ENCODE measurements at regions not wholly inside any gene's neighbourhood (a gene's known extent, or its start where the extent isn't known, plus 50 kb on each side); places are given as distances from the start of the nearest gene placed in this dataset.
A peak's percentile ranks its signal among the peaks of the same experiment; 100 is the strongest.

DNA sequence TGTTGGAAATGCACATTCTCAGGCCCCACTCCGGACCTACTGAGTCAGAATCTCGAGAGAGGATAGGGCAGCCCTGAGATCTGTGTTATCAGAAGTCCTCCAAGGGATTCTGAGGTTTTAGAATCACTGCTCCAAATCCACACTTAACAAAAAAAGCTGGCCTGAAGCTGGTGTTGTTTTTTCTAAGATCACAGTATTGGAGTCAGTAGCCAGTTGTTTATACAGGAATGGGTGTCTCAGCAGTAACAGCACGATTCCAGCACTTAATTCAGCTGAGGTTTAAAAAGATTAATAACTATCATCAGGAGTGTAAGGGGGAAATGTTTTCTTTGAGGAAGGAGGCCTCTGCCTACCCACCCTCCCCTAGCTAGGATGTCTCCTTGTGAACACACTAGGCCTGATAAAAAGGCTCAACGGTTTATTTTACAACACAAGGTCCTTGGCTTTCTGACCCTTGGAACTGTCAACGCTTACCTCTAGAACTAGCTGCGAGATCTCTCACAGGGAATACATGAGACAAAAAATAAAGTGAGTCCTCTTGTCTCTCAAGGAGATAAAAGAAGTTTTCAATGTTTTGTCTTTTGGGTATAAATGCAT lies 505.4 kb downstream of the CD83 start:
- DNase-seq, result no peak

DNA sequence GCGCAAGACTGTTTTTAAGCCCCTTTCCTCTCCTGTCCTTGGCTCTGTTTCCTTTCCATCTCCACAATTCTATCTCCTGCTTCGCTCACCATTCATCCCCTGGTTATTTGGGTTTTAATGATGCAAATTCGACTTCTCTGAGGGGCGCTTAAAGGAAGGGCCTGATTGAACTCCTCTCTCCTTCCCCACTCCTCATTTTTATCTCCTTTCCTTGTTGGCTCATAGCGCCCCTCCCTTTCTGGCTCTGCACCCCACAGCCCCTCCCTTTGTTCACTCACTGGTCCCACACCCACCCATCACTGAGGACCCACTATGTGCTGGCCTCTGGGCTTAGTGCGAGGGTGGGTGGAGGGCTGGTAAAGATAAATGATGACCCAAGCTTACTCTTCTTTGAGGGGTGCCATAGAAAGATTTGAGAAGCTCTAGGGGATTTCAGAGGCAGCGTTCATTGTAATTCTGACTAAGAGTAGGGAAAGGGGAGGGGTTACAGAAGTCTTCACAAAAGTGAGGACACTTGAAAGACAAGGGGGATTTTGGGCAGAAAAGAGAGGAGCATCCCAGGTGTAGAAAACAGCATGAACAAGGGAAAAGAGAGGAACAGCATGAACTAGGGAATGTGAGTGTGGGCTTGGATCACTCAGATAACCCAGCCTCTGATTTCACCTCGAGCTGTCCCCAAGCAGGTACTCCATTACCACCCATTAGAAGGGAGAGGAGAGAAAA lies 507.8 kb downstream of the CD83 start:
- DNase-seq, result no peak

DNA sequence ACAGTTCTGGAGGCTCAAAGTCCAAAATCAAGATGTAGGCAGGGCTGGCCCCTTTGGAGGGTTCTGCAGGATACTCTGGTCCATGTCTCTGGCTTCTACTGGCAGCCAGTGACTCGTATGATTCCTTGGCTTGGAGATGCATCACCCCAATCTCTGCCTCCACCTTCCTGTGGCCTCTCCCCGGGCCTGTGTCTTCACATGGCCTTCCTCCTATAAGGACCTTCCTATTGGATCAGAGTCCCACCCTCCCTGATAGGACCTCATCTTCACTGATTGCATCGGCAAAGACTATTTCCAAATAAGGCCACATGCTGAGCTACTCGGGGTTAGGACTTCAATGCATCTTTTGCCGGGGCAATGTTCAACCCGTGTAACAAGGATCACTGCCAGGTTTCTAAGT lies 509.0 kb downstream of the CD83 start:
- no peak for DNase-seq

DNA sequence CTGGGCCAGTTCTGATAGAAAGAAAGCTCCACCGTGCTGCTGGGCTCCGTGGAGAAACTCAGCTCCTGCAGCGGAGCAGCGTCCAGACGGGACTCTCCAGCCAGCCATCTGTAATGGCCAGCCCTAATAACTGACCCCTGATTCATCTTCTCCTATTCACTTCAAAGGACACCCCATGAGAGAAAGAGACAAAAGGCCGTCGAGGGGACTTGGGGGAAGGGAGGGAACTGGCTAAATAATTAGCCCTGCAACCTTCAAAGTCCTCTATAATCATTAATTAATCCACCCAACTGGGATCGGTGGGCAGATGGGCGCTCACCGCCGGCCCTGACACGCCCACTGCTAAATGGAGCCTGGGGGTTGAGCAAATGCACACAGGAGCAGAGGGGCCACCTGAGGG lies 512.4 kb downstream of the CD83 start:
- no peak for DNase-seq

DNA sequence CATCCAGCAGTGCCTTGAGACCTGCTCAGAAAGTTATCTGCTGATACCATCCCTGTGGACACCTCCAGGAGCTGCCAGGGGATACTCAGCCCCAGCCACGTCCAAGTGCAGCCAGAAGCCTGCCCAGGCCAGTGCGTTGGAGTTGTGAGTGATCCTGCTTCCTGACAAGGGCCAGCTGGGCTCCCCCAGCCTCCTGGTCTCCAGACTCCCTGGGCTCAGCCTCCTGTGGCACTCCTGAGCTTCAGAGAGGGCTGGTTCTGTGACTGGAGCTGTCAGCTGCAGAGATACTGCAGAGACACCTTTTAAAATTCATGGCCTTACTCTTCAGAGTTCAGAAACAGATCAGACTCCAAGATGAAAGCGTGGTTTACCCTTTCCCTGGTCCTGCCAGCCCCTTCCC lies 515.9 kb downstream of the CD83 start:
- no peak for DNase-seq

DNA sequence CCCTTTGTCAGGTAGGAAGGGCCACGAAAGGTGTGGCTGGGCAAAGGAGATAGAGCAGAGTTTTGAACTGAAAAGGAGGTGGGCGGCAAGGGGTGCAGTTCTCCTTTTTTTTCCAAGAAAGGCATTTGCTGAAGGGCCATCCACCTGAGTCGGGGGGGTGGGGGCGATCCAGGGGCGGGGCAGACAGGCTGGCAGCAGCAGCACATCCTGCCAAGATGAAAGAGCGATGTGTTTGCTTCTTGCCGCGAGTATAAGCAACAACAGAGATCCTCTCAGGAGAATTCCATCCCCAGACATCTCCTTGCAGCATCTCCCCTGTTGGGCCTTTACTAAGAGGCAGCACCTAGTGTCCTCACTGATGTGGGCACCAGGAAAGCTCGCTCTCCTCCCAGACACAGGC lies 516.5 kb downstream of the CD83 start:
- peak; percentile 21 for DNase-seq

DNA sequence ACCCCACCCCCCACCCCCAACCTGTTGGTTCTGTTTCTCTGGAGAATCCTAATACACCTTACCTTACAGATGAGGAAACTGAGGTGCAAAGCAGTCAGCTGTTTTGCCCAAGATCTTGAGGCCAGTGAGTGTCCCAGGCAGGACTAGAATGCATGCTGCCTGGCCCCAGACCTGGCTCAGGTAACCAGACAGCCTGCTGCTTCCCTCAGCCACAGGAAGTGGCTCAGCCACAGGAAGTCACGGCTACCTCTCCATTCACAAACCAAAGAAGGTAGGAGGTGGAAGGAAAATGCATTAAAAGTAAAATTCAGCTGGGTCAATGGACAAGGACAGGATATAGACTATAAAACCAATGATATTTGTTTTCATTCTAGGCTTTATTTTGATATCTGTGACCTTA lies 517.6 kb downstream of the CD83 start:
- DNase-seq, result peak; percentile 62

DNA sequence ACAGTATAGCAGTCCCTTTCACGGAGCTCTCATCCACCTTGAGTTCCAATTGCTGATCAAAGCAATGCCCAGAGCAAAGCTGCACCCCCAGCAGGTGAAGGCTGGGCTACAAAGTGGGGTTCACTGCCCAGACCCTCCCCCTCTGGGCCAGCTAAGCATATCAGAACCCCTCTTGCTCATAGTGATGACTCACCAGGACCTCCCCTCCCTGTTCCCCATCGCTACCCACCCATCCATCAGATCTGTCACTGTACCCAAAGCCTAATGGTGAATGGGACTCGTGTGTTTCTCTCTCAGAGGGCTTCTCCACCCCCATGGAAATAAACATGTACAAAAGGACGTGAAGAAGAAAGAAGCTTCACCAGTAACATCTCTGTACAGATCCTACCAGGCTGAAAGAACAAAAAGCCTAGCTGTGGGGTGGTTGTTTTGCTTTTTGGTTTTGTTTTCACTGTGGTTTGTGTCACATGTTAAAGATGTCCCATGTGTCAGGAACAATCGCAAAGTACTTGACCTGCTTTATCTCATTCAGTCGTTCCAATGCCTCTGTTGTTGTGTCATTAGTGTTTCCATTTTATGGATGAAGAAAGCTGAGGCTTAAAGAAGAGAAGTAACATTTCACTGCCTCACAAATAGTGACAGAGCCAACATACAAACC lies 518.5 kb downstream of the CD83 start:
- DNase-seq, result peak; percentile 24

DNA sequence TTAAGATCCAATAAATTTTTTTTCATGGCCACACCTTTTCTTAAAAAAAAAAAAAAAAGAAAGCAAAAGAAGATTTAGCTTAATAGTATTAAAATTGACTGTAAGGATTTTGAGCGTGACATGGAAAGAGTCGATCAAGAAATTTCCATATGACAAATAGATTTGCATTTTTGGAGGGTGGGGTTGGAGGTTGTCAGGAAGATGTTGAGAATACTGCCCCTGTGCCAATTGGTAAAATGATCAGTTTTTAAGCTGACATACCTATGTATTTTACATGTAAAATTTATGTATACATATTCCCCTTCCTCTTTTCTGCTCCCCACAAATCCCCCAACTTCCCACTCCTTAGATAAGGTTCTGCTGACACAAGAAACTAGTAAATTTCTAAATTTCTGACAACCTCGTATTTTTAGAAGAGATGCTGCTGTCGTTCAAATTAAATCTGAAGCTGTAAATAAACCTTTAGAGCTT lies 520.9 kb downstream of the CD83 start:
- no peak for DNase-seq

DNA sequence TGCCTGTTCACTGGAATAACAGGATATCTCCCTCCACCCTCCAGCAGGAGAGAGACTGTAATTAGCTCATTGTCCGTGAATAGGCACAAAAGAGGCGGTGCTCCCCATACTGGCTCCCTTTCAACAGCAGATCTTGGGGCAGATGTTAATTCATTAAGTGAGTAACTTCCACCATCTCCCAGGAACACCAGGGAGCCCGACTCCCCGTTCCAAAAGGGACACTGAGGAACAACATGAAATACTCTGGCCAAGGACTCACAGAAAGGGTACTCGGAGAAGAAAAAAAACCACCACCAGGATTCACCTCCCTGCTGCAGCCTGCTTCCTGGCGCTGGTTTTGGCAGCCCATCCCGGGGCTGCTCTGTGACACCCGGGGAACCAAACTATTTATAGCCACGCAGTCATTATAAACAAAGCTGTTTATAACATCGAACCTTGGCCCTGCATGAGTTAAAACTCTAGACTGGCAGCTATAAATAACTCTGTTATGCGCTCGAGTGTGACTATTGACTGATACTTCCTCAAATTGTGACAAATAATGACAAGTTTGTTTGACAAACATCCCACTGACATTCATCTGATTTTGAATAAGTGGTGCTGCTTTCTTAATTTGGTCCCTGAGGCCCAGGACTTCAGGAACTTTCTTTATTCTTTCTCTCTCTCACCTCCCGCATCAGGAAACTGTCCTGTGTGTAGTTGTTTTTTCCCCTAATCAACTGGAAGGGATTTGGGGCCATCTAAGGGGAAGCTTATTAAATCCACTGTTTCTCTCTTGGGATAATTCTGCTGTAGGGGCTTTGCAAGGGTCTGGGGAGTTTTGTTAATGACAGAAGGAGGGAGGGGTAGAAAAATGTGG lies 521.6 kb downstream of the CD83 start:
- DNase-seq, result peak; percentile 50

DNA sequence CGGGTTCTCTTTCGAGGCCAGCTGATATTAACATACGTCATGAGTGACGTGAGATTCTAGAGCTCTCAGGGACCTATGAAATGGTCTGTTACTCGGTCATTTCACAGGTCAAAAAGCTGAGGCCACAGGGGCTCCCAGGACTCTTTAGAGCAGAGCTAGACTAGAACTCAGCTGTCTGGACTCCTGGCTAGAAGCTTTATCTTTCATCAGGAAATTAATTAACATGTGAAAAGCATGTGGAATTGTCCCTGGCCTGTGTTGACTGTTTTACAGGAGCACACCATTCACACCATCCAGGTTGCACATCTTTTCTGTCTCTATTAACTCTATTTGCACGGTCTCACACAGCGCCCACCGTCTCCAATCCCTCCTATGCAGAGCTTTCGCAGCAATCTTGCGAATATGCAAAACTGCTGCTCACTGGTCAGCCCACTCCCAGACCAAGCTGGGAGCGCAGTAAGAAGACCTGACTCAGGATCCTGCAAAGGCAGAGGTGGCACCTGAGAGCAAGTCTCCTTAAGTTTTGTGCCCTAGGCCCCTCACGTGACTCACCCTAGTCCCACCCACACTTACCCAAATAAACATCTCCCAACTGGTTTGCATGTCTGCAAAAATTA lies 522.5 kb downstream of the CD83 start:
- DNase-seq, result no peak

DNA sequence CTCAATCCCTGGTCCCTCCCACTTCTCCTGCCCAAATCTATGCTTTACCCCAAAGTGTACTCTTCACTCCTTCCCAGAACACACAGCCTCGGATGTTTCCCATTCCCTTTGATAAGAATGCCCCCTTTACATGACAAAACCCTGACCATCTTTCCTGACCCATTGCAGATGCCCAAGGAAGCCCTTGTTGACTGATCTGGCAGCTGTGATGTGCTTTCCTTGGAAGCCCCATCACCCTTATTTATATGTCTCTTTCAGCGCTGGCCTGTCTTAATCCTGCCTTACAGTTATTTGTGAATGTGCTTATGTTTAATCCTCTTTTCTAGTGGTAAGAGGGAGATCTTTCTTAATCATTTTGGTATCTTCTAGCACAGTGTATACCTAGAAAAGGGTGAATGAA lies 523.1 kb downstream of the CD83 start:
- DNase-seq, result no peak

DNA sequence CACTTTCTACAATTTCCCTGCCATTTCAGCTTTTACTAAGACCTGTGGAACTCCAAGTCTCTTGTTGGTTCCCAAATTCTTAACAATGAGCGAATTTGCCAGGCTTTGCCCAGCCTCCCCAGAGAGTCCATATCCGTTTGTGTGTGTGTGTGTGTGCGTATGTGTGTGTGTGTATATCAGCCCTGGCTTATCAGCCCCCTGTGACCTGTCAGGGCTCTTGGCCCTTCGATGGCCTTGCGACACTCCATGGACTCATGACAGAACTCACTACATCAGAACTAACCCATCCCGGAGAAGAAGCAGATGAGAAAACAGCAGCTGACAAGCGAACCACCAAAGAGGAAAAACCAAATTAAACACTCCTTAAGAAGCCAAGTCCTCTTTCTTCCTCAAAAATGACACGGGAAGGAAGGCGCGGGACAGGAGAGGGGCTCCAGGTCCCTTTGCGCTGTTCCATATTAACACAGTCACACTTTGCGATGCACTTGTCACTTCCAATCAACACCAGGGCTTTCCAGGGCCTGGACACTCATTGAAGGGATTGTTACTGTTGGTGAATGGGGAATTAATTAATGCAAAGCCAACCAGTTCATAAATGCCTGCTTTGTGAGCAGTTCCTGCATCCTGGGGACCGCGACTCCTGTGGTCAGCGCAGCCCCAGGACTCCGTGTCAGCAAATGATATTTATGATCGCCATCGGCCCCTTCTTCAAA lies 524.0 kb downstream of the CD83 start:
- DNase-seq, result no peak

DNA sequence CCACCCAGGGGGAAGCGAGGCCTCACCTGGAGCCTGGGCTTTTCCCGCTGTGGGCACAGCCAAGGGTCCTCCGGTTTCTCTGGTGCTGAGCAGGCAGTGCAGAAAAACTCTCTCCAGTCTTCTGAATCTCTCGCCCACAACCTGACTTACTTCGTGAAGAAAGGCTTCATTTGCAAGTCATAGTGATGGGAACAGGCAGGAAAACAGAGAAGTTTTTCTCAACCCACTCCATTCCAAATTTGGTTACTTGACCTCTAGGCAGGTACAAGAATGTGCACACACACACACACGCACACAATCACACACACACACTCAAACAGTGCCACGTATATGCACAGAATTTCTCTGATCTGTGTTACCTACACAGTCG lies 524.5 kb downstream of the CD83 start:
- DNase-seq, result no peak

DNA sequence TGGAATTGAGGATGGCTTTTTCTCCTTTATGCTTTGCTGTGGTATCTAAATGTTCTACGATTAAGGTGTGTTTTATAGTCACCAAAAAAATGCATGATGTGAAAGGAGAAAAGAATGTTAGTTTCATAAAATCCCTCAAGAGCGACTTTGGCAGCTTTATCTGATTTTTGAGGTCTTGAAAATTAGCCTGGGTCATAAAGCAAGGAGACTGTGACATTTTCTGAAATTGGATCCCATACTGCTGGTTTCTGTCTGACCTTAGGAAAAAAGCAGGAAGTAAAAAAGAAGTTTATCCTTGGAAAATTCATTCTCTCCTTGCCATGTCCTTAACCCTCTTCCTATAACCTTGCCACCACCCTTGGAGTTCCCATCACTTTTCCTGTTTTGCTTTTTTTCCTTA lies 525.3 kb downstream of the CD83 start:
- DNase-seq, result no peak

DNA sequence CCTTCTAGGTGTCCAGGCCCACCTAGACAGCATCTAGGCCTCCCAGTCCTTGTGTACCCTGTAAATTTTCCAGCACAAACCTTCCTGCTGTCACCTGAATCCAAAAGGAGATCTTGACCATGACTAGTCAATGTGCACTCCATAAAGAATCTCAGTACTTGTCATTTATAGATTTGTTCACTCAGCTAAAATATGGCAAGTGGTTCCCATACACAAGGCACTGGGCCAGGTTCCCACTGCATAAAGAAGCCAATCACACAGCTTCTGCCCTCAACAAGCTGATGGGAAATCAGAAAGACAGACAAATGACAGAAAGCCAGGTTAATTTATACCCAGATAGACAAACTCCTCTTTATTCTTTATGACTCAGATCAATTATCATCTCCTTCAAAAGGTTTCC lies 526.8 kb downstream of the CD83 start:
- no peak for DNase-seq

DNA sequence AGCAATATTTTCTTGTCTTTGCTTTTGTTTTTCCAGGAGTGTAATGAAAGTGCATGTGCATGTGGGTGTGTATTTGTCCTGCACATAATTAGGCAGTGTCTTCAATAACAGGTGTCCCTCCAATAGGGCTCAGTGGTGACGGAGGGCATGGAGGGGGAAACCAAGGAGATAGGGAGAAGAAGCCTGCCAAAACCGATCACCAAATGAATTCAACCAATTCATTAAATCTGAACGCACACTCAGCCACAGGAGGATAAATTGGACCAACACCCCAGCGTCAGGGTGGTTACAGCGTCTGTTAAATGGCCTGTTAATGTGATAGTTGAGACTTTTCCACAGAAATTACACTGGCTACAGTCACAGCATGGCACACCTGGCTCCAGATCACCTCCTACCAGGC lies 527.6 kb downstream of the CD83 start:
- no peak for DNase-seq

DNA sequence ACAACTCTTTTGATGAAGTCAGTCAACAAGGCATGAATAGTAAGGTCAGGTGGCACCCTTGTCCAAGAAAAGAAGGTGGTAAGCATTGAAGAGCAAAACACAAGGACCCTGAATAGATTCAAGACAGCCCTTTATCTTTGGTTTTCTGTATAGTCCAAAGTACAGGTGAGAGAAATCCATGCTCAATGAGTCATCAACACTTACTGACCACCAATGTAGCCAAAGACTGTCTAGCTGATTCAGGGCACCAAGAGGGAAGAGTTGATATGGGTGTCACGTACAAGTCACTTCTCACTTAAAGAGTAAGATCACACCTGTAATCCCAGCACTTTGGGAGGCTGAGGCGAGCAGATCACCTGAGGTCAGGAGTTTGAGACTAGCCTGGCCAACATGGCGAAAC lies 528.3 kb downstream of the CD83 start:
- no peak for DNase-seq

DNA sequence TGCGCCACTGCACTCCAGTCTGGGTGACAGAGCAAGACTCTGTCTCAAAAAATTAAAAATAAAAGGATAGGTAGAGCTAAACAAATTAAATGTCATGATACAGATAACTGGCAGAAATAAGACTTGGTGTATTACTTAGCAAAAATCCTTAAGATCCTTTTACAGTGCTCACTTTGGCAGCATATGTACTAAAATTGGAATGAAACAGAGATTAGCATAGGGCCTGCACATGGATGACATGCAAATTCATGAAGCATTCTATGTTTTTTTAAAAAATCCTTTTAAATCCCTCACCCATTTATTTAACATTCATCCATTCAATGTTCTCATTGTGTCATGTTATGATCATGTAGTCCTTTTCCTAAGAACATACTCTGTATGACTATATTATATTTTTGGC lies 528.8 kb downstream of the CD83 start:
- DNase-seq, result no peak

DNA sequence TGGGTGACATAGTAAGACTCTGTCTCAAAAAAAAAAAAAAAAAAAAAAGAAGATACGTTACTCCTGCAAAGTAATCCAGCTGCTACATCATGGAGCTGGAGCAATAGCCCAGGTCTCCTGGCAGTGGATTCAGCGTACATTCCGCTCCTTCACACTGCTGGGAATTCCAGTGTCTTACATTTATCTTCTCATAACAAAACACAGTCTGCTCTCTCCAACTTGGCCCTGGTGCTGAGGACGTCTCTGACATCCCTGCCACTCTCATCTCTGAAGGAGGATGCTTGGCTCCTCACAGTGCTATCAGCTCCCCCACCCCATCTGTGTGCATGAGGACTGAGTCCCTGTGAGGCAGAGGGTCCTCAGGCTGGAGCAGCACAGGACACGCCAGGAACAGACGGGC lies 529.8 kb downstream of the CD83 start:
- DNase-seq, result no peak

DNA sequence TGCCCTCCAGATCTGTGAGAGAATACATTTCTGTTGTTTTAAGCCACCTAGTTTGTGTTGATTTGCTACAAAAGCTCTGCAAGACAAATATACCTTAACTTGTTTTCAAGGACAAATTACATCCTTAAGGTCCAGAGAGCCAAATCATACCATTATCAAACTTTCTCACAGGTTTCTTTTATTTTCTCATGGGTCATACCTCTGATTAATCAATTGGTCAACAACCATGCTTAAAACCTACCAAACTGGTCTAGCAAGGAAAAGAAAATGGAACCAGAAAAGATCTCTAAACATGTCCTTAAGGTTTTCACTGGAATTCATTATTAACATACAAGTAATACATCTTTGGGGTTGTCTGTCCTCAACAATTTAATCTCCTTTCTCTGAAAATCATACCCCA lies 535.0 kb downstream of the CD83 start:
- no peak for DNase-seq

Measured in CD4-positive, alpha-beta T cell treated with Interleukin-15 for 1 hour (primary cell).